Activated gamma-delta T cell treated with Interleukin-2 at 50 U/mL for 16 hours (primary cell): ENCODE measurements at regions not wholly inside any gene's neighbourhood (a gene's known extent, or its start where the extent isn't known, plus 50 kb on each side); places are given as distances from the start of the nearest gene placed in this dataset.
A peak's percentile ranks its signal among the peaks of the same experiment; 100 is the strongest.
"Not testable (repeated sequence)": the region's sequence is repeated elsewhere in the genome, so short reads cannot be mapped to it uniquely, and the experiment has no call there.

Experiments
- DNase-seq: peaks from one replicate; pipeline ENCODE4 v3.0.0-alpha.2; 2020

DNA sequence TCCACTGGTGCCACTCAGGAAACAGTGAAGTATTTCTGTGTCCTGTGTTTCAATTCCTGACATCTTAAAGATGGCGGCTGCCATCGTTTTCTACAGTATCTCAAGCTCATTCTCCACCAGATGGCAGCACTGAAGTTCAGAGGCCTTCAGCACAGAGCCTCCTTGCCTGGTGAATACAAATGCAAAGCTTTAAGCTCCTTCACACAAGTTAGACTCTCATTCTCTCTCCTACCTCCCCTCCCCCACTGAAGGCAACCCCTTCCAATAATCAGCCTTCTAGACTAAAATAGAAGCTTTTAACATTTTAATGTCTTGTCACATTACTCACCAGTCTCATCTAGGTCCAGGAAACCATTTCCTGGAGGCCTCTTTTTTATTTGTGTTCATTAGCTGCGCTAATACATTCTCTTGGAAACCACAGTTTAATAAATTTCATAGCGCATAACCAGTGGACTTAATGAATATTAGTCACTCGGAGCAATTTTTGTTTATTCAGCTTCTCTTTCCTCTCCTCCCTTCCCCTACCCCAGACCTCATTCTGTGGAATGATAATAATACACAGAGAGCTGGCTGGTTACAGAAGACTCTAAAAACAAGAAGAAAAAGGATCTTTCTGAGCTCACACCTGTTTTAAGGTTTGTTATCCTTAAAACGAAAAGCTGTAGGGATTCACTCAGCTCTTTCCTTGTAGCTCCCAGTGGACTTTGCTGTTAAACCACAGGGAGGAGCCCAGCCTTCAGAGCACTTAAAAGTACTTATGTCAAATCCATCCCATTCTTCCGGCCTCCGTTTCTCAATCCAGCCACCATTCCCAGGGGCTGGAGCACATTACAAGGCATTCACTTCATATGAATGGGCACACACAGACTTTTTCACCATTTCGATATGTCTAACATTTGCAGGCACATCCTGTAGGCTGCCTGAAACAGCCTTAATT lies 384.9 kb downstream of the HLX start:
- DNase-seq, result peak; percentile 8

DNA sequence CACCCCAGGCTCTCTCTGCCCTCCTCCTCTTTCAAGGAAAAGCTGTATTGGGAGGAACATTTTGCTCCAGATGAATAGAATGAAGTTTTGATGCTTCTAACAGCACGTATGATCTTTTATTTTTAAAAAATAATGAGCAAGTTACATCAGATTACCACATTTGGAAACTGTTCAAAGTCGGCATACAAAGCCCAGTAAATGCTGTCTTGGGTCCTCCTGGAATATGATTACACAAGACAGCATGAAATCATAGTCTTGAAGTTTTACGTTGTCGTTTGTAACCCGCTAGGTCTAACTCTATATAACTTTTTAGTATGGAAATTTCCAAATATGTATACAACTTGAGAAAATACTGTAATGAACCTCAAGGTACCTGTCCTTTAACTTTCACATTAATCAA lies 385.6 kb downstream of the HLX start:
- no peak for DNase-seq

DNA sequence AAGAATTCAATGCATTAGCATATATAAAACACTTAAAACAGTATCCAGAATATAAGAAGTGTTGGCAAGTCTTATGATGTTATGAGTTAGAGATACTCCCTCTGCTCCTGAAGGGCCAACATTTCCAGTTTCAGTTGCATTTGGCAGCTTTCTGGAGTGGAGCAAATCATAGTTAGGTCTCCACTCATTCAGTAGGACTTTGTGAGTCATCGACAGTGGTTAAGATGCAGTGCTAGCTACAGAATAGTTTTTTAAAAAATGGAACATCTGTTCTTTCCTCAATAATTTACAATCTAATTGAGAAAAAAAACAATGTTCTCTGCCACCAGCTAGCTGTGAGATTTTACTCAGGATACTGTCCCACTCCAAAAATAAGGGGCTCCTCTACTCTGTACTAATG lies 389.1 kb downstream of the HLX start:
- no peak for DNase-seq

DNA sequence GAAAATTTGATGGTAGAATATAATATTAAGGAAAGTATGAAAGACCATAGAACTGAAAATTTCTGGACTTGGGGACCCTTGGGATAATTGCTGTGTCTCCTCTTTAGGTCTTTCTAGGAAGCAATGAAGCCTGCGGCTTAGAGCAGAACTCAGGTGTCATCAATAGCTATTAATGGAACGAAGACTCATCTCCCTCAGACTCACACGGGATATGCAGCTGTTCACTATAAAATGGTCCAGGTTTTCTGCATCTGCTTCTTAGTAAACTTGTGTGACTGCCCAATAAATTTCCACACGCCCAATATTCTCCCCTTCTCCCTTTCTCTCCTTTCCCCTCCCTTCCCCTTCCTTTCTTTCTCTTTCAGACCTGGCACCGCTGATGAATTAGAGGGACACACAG lies 392.5 kb downstream of the HLX start:
- no peak for DNase-seq

DNA sequence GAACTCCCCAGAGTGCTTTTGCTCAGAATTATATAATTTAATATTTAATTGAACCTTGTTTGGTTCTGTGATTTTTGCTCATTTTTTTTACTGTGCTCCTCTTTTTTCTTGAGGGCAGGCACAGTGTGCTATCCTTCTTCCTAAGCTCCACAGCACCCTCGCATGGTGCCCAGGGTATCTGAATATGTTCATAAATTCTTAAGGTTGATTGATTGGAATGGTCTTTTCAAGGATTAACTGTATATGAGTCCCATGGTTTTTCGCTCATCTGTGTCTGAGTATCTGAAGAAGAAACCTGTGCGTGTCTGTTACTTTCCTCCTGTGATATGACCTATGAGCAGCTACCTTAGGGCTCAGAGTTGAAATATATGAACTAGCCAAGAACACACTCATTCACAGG lies 393.7 kb downstream of the HLX start:
- no peak for DNase-seq

DNA sequence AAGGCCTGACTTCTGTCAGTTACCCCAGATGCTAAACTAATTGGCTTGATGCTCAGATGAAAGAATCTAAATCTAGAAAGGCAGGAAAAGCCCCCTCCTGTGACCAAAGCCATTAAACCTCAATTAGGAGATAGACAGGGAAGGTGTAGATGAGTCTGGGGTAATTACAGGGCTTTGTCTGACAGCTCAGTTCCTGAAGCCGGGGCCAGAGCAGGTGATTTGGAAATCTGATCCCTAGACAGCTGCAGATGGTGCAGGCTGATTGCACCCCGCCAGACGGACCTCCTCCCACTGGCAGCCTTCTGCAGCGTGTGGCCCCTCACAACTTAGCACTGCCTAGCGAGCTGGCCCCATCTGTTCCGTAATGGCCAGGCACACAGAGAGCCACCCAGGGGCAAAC lies 395.1 kb downstream of the HLX start:
- no peak for DNase-seq

DNA sequence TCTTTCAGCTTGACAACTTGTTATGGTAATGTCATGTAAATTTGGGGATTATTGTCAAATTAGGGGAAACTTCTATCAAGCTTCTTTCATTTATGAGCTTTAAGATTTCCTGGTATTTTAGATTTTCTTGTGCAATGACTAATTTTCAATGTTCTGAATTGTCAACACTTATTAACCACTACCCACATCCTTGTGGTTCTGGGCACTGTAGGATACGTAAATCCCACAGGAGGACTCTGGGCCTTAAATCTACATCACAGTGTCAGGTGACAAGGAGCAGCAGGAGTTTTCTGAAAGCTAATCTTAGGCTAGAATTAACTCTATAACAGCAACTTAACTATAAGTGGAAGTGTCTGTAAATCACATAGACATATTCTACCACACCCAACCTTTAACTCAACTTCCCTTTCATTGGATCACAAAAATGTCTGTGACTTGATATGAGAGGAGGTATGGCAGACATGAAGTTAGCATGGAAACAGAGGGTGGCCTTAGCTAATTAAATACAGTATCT lies 397.7 kb downstream of the HLX start:
- DNase-seq, result no peak

DNA sequence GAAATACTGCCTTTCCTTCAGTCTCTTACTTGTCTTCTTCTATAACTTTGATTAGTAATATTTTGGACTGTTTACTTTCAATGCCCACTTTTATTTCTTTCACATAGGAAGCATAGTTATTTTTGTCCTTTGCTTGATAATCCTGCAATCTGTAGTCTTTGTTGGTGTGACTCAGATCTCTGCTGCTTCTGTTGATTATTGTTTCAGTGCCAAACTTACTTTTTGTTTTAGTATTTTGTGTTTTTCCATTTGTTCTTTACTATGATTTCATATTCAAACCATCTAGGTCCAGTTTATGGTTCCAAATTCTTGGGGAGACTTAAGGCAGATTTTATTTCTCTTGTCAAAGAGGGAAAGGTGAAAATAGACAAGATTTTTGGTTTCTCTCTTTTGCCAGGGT lies 399.9 kb downstream of the HLX start:
- DNase-seq, result no peak

DNA sequence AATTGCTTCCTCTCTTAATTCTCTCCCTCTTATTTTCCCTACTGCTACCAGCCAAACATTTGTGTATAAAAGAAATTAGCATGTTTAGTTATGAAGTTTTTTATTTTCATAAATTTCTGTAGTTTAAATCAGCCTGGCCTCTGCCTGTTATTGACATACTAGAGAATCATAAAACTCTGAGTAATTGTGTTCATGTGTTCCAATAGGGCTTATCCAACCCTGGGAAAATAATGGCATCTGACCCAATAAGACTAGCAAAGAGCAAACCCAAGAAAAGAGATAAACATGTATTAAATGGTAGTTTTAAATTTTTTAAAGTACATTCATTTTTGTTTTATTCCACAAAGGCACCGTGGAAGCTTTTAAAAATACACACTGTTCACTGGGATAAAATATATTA lies 404.3 kb downstream of the HLX start:
- no peak for DNase-seq

DNA sequence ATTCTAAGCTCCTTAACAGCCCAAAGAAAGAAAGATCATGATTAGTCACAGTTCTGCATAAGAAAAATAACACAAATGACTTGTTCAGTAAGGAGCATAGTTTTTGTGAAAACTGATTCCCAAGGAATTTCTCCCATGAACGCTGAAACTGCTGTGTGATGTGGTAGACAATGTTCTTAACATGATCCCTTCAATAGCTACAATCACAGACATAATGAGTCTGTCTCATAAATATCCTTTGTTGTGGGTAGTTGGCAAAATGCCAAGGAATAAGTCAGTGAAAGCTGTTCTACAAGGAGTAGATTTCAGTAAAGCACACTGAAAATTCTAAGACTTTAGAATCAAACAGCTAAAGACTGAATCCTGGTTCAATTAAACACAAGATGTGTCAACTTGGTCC lies 404.8 kb downstream of the HLX start:
- DNase-seq, result no peak

DNA sequence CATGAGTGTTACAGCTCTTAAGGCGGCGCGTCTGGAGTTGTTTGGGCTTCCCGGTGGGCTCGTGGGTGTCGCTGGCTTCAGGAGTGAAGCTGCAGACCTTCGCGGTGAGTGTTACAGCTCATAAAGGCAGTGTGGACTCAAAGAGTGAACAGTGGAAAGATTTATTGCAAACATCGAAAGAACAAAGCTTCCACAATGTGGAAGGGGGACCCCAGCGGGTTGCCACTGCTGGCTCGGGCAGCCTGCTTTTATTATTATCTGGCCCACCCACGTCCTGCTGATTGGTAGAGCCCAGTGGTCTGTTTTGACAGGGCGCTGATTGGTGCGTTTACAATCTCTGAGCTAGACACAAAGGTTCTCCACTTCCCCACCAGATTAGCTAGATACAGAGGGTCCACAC lies 405.7 kb downstream of the HLX start:
- not testable (repeated sequence) for DNase-seq

DNA sequence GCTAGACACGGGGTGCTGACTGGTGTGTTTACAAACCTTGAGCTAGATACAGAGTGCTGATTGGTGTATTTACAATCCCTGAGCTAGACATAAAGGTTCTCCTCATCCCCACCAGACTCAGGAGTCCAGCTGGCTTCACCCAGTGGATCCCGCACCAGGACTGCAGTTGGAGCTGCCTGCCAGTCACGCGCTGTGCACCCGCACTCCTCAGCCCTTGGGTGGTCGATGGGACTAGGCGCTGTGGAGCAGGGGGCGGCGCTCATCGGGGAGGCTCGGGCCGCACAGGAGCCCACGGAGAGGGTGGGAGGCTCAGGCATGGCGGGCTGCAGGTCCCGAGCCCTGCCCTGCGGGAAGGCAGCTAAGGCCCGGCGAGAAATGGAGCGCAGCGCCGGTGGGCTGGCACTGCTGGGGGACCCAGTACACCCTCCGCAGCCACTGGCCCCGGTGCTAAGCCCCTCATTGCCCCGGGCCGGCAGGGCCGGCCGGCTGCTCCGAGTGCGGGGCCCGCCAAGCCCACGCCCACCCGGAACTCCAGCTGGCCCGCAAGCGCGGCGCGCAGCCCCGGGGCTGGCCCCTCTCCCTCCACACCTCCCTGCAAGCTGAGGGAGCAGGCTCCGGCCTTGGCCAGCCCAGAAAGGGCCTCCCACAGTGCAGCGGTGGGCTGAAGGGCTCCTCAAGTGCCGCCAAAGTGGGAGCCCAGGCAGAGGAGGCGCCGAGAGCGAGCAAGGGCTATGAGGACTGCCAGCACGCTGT lies 406.4 kb downstream of the HLX start:
- DNase-seq, result not testable (repeated sequence)

DNA sequence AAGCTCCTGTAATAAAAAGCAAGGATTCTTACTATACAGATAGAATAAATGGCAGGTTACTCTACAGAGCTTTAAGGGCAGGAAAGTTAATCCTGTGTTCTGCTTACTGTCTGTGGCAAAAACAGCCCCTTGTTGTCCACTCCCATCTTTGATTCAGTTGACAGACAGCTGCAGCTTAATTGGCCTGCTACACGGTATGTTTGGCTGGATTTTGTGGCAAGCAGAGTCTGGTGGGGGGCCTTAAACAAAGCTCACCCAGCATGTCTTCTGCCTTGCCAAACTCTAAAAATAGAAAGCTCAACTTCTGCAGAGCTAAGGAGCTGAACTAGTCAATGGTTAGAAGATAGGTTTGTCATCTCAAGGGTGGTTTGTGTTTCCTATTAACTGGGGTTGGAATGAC lies 407.2 kb downstream of the HLX start:
- no peak for DNase-seq

DNA sequence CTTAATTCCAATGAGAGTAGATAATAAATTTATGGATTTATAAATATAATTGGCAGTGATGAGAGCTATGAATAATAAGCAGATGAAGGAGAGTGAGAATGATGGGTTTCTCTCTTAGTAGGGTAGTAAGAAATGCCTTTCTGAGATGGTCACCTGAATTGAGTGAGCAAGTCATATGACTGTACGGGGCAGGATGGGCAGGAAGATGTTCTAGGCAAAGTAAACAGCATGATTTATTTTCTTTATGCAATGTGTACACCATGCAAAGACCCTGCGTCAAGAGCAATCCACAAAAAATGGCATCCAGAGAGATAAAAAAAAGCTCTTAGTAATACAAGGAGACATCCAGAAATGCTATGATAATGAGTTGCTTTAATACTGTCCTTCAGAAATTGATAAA lies 409.9 kb downstream of the HLX start:
- DNase-seq, result no peak

DNA sequence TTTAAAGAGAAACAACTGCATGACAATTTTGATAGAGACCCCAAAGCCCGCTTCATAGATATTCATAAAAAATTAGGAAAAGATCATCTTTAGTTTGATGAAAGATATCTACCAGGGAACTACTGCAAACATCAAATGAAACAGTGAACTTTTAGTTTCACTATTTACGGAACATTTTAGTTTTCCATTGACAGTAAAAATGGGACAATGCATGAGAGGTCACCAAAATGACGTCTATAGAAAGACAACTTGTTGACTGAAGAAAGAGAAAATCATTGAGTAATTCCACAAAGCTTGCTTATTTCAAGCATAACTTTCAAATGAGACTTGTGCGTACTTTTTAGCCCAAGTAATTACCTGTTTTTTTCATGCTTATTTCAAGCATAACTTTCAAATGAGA lies 411.4 kb downstream of the HLX start:
- DNase-seq, result no peak

DNA sequence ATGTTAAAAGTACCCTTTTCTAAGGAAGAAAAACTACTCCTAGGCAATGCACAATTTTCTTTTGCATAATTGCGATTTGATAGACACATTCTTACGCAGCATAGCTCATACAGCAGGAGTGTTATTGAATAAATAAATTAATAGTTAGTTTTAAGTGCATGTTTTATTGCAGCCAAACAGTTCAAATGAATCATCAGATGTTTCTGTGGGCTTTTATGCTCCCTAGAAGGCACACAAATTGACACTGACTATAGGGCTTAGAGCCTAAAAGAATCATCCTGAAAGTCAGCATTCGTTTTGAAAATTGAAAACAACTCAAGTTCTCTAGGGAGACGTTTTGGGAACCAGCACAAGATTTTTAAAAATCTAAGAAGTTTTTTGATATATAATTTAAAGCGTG lies 411.9 kb downstream of the HLX start:
- no peak for DNase-seq

DNA sequence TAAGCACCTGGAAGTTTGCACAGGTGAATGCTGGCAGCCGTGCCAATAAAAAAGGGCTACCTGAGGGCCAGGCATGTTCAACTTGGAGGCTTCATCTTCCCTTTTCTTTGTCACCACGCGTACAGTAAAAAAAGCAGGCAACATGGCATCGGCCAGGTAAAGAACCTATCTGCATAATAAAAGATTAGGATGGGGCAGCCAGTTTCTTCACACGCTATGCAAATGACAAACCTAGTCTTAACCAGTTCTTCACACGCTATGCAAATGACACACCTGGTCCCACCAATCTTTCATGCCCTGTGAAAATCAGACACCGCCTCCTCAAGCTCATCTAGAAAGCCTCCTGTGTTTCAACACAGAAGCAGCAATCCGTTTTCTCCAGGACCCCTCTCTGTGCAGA lies 413.4 kb downstream of the HLX start:
- DNase-seq, result no peak

DNA sequence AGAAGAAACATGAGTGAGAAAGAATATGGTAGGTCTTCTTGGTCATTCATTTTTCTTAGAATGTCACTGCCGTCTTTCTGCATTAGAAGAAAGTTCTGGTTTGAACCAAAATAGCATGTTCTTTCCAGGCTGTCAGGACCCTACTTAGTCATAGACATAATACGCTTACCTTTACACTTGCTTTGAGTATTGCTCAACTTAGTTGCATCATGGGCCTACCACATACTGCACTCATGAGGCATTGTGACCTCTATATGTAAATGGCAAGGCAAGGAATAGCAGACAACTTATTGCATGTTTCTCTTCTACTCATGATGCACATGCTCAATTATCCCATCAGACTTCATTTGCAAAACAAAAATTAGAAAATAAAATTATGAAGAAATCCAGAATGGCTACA lies 415.0 kb downstream of the HLX start:
- DNase-seq, result no peak

DNA sequence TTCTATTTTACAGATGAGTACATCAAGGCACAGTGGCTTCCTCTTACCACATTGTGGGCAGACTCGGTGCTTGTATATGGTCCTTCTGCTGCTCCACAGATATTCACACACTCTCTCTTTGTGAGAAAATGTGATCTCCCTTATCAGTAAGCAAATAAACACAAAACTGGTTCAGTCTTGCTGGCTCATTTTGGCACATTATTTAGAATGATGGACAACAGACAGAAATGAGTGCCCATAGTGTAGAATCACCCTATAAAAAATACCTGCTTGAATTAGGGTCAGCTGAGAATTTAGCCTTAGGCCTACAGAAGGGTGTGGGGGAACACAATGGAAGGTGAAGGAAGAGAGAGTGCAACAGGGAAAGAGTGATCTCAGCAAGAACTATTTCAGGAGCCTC lies 423.1 kb downstream of the HLX start:
- DNase-seq, result no peak

DNA sequence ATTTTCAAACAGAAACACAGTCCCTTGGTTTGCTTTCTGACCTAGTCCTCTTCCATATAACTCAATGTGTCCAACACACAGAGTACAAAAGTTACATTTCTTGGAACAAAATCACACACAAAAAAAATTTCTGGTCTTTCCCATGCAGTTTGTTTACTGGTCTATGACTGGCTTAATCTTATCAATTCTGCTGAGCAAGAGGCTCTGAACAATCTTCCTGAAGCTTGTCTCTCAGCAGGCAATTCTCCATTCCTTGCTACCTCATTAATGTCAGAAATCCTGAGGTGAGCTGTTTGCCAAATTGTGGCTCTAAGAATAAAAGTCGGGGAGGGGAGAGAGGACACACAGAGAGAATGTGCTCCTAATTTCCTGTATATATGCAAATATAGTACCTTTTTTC lies 423.6 kb downstream of the HLX start:
- no peak for DNase-seq

DNA sequence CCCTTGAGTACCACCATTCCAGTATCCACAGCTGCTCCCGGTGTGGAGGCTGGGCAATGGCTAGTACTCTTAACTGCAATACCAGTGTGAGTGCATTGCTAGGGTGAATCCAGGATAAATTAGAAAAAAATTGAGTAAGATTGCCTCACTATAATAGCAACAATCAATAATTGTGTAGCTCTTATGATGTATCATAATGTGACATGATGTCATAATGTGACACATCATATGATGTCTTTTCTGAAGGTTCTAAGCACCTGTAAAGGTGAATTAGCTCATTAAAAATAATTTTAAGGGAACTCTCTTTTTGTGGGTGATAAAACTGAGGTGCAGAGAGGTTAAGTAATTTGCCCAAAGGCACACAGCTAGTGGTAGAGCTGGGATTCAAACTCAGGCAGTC lies 424.4 kb downstream of the HLX start:
- DNase-seq, result no peak

DNA sequence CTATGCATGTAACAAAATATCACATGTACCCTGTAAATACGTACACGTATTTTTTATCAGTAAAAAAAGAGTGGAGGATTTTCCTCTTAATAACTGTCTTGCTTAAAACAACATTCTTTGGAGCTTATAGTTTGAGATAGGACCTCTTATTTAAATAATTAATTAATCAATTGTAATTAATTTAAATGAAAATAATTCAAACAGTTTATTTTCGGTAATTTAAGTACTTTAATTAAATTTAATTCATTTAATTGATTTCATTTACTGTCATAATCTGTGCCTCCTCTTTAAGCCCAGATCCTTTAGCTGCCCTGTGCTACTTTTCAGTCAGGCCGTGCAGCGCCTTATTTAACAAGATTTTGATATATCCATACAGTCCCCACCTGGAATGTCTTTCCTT lies 427.0 kb downstream of the HLX start:
- DNase-seq, result no peak

DNA sequence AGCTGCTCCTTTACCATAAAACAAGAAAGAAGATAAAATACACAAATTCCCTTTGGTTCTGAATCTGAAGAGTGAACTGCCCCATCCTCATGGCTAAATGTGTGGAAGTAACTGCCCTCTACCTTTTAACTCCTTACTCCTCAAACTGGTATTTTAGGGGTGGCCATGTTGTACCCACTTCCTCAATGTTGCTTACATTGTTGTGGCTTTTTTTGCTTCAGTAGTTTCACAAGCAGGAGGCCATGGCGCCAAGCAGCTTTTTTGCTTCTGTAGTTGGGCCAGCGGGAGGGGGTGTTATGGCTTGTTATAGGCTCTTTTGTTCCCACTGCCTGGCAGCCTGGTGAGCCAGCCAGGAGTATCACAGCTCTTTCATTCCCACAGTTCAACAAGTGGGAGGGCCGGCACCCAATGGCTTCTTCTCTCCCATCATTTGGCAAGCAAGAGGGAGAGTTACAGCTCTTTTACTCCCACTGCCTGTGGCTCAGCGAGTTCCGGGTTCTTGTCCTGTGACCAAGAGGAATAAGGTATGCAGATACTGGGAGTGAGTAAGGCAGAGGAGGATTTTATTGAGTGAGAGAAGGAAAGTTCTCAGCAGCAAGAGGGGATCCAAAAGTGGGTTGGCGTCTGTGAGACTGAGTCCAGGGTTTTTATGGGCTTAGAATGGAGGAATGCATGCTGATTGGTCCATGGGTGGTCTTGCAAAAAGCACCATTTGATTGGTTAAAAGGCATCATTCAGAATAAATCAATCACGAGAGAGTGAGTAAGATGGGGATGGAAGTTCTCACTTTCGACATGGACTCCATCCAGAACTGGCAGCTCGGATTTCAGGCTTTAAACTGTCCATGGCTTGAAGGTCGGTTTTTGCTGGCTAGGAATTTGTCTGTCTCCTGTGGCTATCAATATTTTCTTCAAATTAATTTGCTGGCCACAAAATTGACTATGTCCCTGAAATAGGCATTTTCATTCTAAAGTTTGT lies 429.6 kb downstream of the HLX start:
- no peak for DNase-seq
